H1 (cell line): ENCODE measurements at regions not wholly inside any gene's neighbourhood (a gene's known extent, or its start where the extent isn't known, plus 50 kb on each side); places are given as distances from the start of the nearest gene placed in this dataset.

Experiments
- CTCF ChIA-PET: fragments of 300-600 bp; sonication (Branson Sonifier 250); formaldehyde crosslinking; loops from one replicate; lab custom pipeline; 2021; ENCODE audit not compliant: partially characterized antibody; lab: Charles Lee
- POLR2A ChIA-PET: fragments of 300-600 bp; sonication (Branson Sonifier 250); formaldehyde crosslinking; loops from one replicate; lab custom pipeline; 2021; ENCODE audit warnings: inconsistent platforms; ENCODE audit not compliant: partially characterized antibody; lab: Charles Lee
- DNase-seq, 2 experiments: peaks; one replicate each; pipeline versions ENCODE4 v3.0.0 to v3.0.0-alpha.2; 2010 to 2022; ENCODE audit warnings: low spot score in 2 of 2, low read depth in 1 of 2, mixed read lengths in 1 of 2
- FAIRE-seq: peaks from 2 replicates; lab custom pipeline; 2011; peaks lifted over from hg19 to GRCh38; lab: Jason Lieb, UNC
- H2AFZ ChIP-seq: 2 replicates; pipeline ENCODE4 v1.8.1; 2012; ENCODE audit warnings: low read length, inconsistent platforms
- H2AK5ac ChIP-seq: 2 replicates; pipeline ENCODE4 v1.6.1; 2013; ENCODE audit warnings: low read depth, low read length
- H2BK120ac ChIP-seq: replicated peaks from 2 replicates; pipeline ENCODE3; 2013; ENCODE audit warnings: low read depth, low read length, inconsistent platforms
- H2BK12ac ChIP-seq: 2 replicates; pipeline ENCODE4 v1.6.1; 2013; ENCODE audit warnings: low read depth, low read length
- H2BK15ac ChIP-seq: 2 replicates; pipeline ENCODE4 v1.6.1; 2013; ENCODE audit warnings: low read length
- H2BK20ac ChIP-seq: 2 replicates; pipeline ENCODE4 v1.6.1; 2013; ENCODE audit warnings: low read length
- H2BK5ac ChIP-seq: 2 replicates; pipeline ENCODE4 v1.6.1; 2013; ENCODE audit warnings: low read depth, low read length
- H3K14ac ChIP-seq: 2 replicates; pipeline ENCODE4 v1.6.1; 2013; ENCODE audit warnings: inconsistent platforms; ENCODE audit not compliant: insufficient read length
- H3K18ac ChIP-seq: 2 replicates; pipeline ENCODE4 v1.6.1; 2013; ENCODE audit warnings: low read length; ENCODE audit errors: extremely low read depth
- H3K23ac ChIP-seq: 2 replicates; pipeline ENCODE4 v1.6.1; 2013; ENCODE audit warnings: inconsistent platforms; ENCODE audit not compliant: insufficient read length
- H3K23me2 ChIP-seq: 2 replicates; pipeline ENCODE4 v1.6.1; 2013; ENCODE audit warnings: low read depth, low read length
- H3K27ac ChIP-seq: 2 replicates; pipeline ENCODE4 v1.6.1; 2011; ENCODE audit warnings: low read depth, low read length, inconsistent platforms
- H3K27me3 ChIP-seq, 4 experiments: replicated peaks in 1 of 4; 1 replicate in 1 of 4; 2 replicates in 3 of 4; pipeline versions ENCODE4 v1.6.1 to v1.8.1; 2011 to 2013; ENCODE audit warnings: low read length in 3 of 4, mild to moderate bottlenecking in 3 of 4, inconsistent platforms in 2 of 4, mixed read lengths in 2 of 4, moderate library complexity in 1 of 4; ENCODE audit not compliant: control insufficient read depth in 3 of 4, insufficient read depth in 3 of 4; ENCODE audit errors: extremely low read depth in 1 of 4
- H3K36me3 ChIP-seq, 4 experiments: 2 replicates each; pipeline versions ENCODE4 v1.6.1 to v1.8.1; 2011 to 2013; ENCODE audit warnings: mild to moderate bottlenecking in 4 of 4, low read length in 3 of 4, moderate library complexity in 2 of 4, control low read depth in 1 of 4, inconsistent platforms in 1 of 4; ENCODE audit not compliant: insufficient read depth in 4 of 4, control insufficient read depth in 2 of 4
- H3K4ac ChIP-seq: replicated peaks from 2 replicates; pipeline ENCODE3; 2013; ENCODE audit warnings: low read length, low read depth, mixed read lengths, inconsistent platforms; ENCODE audit not compliant: insufficient read length
- H3K4me1 ChIP-seq, 4 experiments: replicated peaks in 1 of 4; 1 replicate in 1 of 4; 2 replicates in 3 of 4; pipeline versions ENCODE4 v1.6.1 to v1.8.1; 2011 to 2013; ENCODE audit warnings: low read length in 3 of 4, inconsistent platforms in 2 of 4, mixed read lengths in 1 of 4; ENCODE audit not compliant: insufficient read depth in 4 of 4, control insufficient read depth in 3 of 4
- H3K4me2 ChIP-seq, 2 experiments: 2 replicates each; pipeline versions ENCODE4 v1.6.1 to v1.8.1; 2011 to 2013; ENCODE audit warnings: low read depth in 2 of 2, low read length in 2 of 2, control low read depth in 1 of 2, inconsistent platforms in 1 of 2, mild to moderate bottlenecking in 1 of 2; ENCODE audit not compliant: insufficient read depth in 1 of 2
- H3K4me3 ChIP-seq, 4 experiments: fragments of 200-600, 300-600 bp in 1 of 4; sonication (generic), shearing (Covaris generic), sonication (Bioruptor Twin) in 1 of 4; 2 replicates each; pipeline versions ENCODE4 v1.5.1 to v1.8.1; 2011 to 2016; ENCODE audit warnings: low read length in 4 of 4, low read depth in 3 of 4, control low read depth in 2 of 4, inconsistent platforms in 2 of 4, mild to moderate bottlenecking in 2 of 4, mixed read lengths in 1 of 4, moderate library complexity in 1 of 4; ENCODE audit not compliant: insufficient read depth in 2 of 4; ENCODE audit errors: extremely low read depth in 1 of 4
- H3K56ac ChIP-seq: replicated peaks from 2 replicates; pipeline ENCODE3; 2013; ENCODE audit warnings: low read depth, mild to moderate bottlenecking, mixed read lengths, low read length, inconsistent platforms; ENCODE audit not compliant: insufficient read length
- H3K79me1 ChIP-seq: 2 replicates; pipeline ENCODE4 v1.6.1; 2013; ENCODE audit warnings: low read depth, low read length, control low read depth
- H3K79me2 ChIP-seq, 2 experiments: 2 replicates each; pipeline versions ENCODE4 v1.6.1 to v1.8.1; 2012 to 2013; ENCODE audit warnings: low read length in 2 of 2, mild to moderate bottlenecking in 2 of 2, inconsistent platforms in 1 of 2; ENCODE audit not compliant: insufficient read depth in 2 of 2, control insufficient read depth in 1 of 2
- H3K9ac ChIP-seq, 4 experiments: replicated peaks in 1 of 4; 1 replicate in 1 of 4; 2 replicates in 3 of 4; pipeline versions ENCODE4 v1.6.1 to v1.8.1; 2011 to 2013; ENCODE audit warnings: low read depth in 3 of 4, low read length in 3 of 4, control low read depth in 2 of 4, mild to moderate bottlenecking in 2 of 4, moderate library complexity in 2 of 4, inconsistent platforms in 1 of 4; ENCODE audit errors: extremely low read depth in 1 of 4
- H3K9me3 ChIP-seq, 2 experiments: 2 replicates each; pipeline versions ENCODE4 v1.6.1 to v1.8.1; 2012 to 2013; ENCODE audit warnings: mild to moderate bottlenecking in 2 of 2, moderate library complexity in 2 of 2, control low read depth in 1 of 2, inconsistent platforms in 1 of 2, low read depth in 1 of 2, low read length in 1 of 2, mixed read lengths in 1 of 2; ENCODE audit not compliant: insufficient read depth in 2 of 2
- H4K20me1 ChIP-seq, 2 experiments: replicated peaks in 1 of 2; 2 replicates each; pipeline versions ENCODE3 to v1.8.1; 2011 to 2013; ENCODE audit warnings: inconsistent platforms in 2 of 2, low read length in 2 of 2, mild to moderate bottlenecking in 1 of 2; ENCODE audit not compliant: insufficient read depth in 2 of 2, control insufficient read depth in 1 of 2
- H4K5ac ChIP-seq: 2 replicates; pipeline ENCODE4 v1.6.1; 2013; ENCODE audit warnings: low read length, low read depth, mixed read lengths, inconsistent platforms; ENCODE audit not compliant: insufficient read length
- H4K8ac ChIP-seq: 2 replicates; pipeline ENCODE4 v1.8.0; 2013; ENCODE audit warnings: mild to moderate bottlenecking, moderate library complexity, low read length, inconsistent platforms; ENCODE audit not compliant: insufficient read depth; ENCODE audit errors: extremely low read depth
- H4K91ac ChIP-seq: replicated peaks from 2 replicates; pipeline ENCODE3; 2013; ENCODE audit warnings: low read length, mixed read lengths, inconsistent platforms; ENCODE audit not compliant: insufficient read length
- BCL11A ChIP-seq, 2 experiments: IDR thresholded peaks; one replicate each; pipeline ENCODE4 v1.6.1; 2011; ENCODE audit warnings: low read depth in 2 of 2, low read length in 2 of 2, mild to moderate bottlenecking in 2 of 2
- EZH2 ChIP-seq: fragments of 200-600 bp; sonication (generic); IDR thresholded peaks from 2 replicates; pipeline ENCODE4 v1.7.1; 2012; ENCODE audit warnings: low read depth, mild to moderate bottlenecking, moderate library complexity, low read length, inconsistent platforms; ENCODE audit not compliant: severe bottlenecking
- HDAC6 ChIP-seq: IDR thresholded peaks from one replicate; pipeline ENCODE4 v1.7.1; 2012; ENCODE audit warnings: low read depth, mild to moderate bottlenecking, inconsistent platforms, low read length, moderate library complexity
- JUN ChIP-seq: IDR thresholded peaks from 2 replicates; pipeline ENCODE4 v1.6.1; 2011; ENCODE audit warnings: low read depth, mild to moderate bottlenecking, improper control_type of control experiment, low read length
- JUND ChIP-seq: IDR thresholded peaks from 2 replicates; pipeline ENCODE4 v1.6.1; 2011; ENCODE audit warnings: mild to moderate bottlenecking, improper control_type of control experiment, low read length
- KDM5A ChIP-seq: fragments of 200-600 bp; IDR thresholded peaks from 2 replicates; pipeline ENCODE4 v1.7.1; 2012; ENCODE audit warnings: mild to moderate bottlenecking, low read length, inconsistent platforms, mixed read lengths
- NANOG ChIP-seq: IDR thresholded peaks from 2 replicates; pipeline ENCODE4 v1.6.1; 2011; ENCODE audit warnings: low read length, low read depth, mild to moderate bottlenecking, inconsistent platforms; ENCODE audit not compliant: insufficient read depth, poor library complexity, severe bottlenecking
- POLR2AphosphoS5 ChIP-seq: IDR thresholded peaks from 2 replicates; pipeline ENCODE4 v1.6.1; 2011; ENCODE audit warnings: low read depth, low read length
- SAP30 ChIP-seq: fragments of 300-600 bp; sonication (generic); IDR thresholded peaks from 2 replicates; pipeline ENCODE4 v1.7.1; 2012; ENCODE audit warnings: low read length, moderate library complexity, mild to moderate bottlenecking, inconsistent platforms; ENCODE audit not compliant: insufficient read depth, insufficient replicate concordance
- SP4 ChIP-seq: IDR thresholded peaks from 2 replicates; pipeline ENCODE4 v1.6.1; 2012; ENCODE audit warnings: low read length, inconsistent platforms
- SRF ChIP-seq: IDR thresholded peaks from 2 replicates; pipeline ENCODE4 v1.6.1; 2011; ENCODE audit warnings: mild to moderate bottlenecking, low read depth, low read length, moderate library complexity
- SUZ12 ChIP-seq: fragments of 200-600 bp; sonication (generic); IDR thresholded peaks from 2 replicates; pipeline ENCODE4 v1.6.1; 2012; ENCODE audit warnings: mild to moderate bottlenecking, inconsistent platforms, low read length, moderate library complexity, mixed read lengths
- TBP ChIP-seq: IDR thresholded peaks from 2 replicates; pipeline ENCODE4 v1.6.1; 2011; ENCODE audit warnings: low read depth, low read length, improper control_type of control experiment
- TEAD4 ChIP-seq: IDR thresholded peaks from 2 replicates; pipeline ENCODE4 v1.6.1; 2012; ENCODE audit warnings: low read depth, low read length, inconsistent platforms, mixed read lengths
- YY1 ChIP-seq: IDR thresholded peaks from 2 replicates; pipeline ENCODE4 v1.6.1; 2011; ENCODE audit warnings: low read depth, mild to moderate bottlenecking, low read length
- WGBS, 2 experiments: shearing (Covaris generic) in 1 of 2; methylation state at CpG; one replicate each; pipeline versions ENCODE4 v1.1.6 to v1.1.7; 2013 to 2015; ENCODE audit warnings: low lambda C conversion rate in 2 of 2, mixed read lengths in 2 of 2, inconsistent platforms in 1 of 2, low coverage in 1 of 2, missing lambda C conversion rate in 1 of 2; ENCODE audit not compliant: insufficient replicate concordance in 2 of 2, insufficient coverage in 1 of 2, insufficient read length in 1 of 2; ENCODE audit errors: extremely low coverage in 1 of 2, missing lambda C conversion rate in 1 of 2; 5-methylcytosine and 5-hydroxymethylcytosine counted together

DNA sequence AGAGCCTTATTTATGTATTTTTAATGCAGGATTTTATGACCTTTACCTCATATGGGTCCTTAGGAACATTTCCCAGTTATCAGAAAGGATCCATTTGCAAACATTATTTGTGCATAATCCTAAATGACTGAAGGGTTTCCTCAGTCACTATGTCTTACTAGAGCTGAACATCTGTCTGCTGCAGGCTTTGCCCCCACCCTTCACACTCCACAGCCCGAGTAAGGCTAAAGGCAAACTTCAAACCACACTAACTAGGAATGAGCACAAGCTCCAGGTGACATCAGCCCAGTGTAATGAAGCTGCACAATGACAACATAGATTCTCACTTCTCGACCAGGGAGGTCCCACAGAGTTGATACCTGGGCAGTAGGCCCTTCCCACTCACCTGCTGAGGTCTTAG is 491.3 kb upstream of the MKI67 start:
- H2BK12ac ChIP-seq, result no peak overlapping the region
- H3K9ac ChIP-seq, result no peak overlapping the region
- no peaks in the 10 kb centered on the region for H3K79me2 ChIP-seq
- no peaks in the 10 kb centered on the region for H3K23me2 ChIP-seq
- peak overlapping the region; percentile 32 for H3K4ac ChIP-seq
- no peak overlapping the region for H3K4me3 ChIP-seq
- no peak overlapping the region for H3K56ac ChIP-seq
- H2BK5ac ChIP-seq, result no peak overlapping the region
- ChIA-PET CTCF (interaction anchor here (0.7 to 1.2 kb wide), 3 partner anchors 11 to 322 kb away, joined by 3 to 6 read pairs (median 3); no protein-coding TSS in a partner anchor), POLR2A (no interaction called here)
- no peak overlapping the region for H2BK120ac ChIP-seq
- no peaks in the 10 kb centered on the region for H3K9me3 ChIP-seq
- H2AK5ac ChIP-seq, result no peak overlapping the region
- no peak for DNase-seq
- no peak overlapping the region for H3K23ac ChIP-seq
- H3K4me2 ChIP-seq, result no peak overlapping the region
- no peaks in the 10 kb centered on the region for H3K4me1 ChIP-seq
- no peaks in the 10 kb centered on the region for H3K79me1 ChIP-seq
- H3K18ac ChIP-seq, result no peak overlapping the region
- H4K8ac ChIP-seq, result no peak overlapping the region
- 91% methylated on average over 2 of the region's 2 CpGs; no CpG with 5 or more reads in 1 of the 2 experiments for WGBS, 2 experiments
- FAIRE-seq, result no peak
- H2BK20ac ChIP-seq, result no peak overlapping the region
- no peaks in the 10 kb centered on the region for H4K20me1 ChIP-seq
- no peak overlapping the region for H4K91ac ChIP-seq
- no peak overlapping the region for H3K27ac ChIP-seq
- no peaks in the 10 kb centered on the region for H3K27me3 ChIP-seq
- no peak overlapping the region for H4K5ac ChIP-seq
- H3K36me3 ChIP-seq, result no peaks in the 10 kb centered on the region; a peak in 1 of 8 replicates
- H2AFZ ChIP-seq, result no peak overlapping the region
- H2BK15ac ChIP-seq, result no peak overlapping the region
- no peak overlapping the region for H3K14ac ChIP-seq
- TF ChIP-seq SRF, result no peak
- TF ChIP-seq TBP, result no peak
- no peak for TF ChIP-seq SUZ12
- TF ChIP-seq YY1, result no peak
- TF ChIP-seq JUND, result no peak
- no peak for TF ChIP-seq BCL11A (IDR thresholded peaks at IDR 0.05; ENCODE audit: low read depth in 2 of 2, low read length in 2 of 2)
- TF ChIP-seq JUN, result no peak
- TF ChIP-seq SP4, result no peak
- no peak for TF ChIP-seq POLR2AphosphoS5
- TF ChIP-seq EZH2, result no peak
- no peak for TF ChIP-seq TEAD4
- no peak for TF ChIP-seq NANOG
- no peak for TF ChIP-seq KDM5A
- no peak for TF ChIP-seq SAP30
- no peak for TF ChIP-seq HDAC6
